HG03039 (cell line): ENCODE measurements at regions not wholly inside any gene's neighbourhood (a gene's known extent, or its start where the extent isn't known, plus 50 kb on each side); places are given as distances from the start of the nearest gene placed in this dataset.

Experiments
- ATAC-seq: cut with Tn5 transposase; IDR thresholded peaks from one replicate; pipeline ENCODE4 v1.9.1; 2021; ENCODE audit warnings: mild to moderate bottlenecking, moderate library complexity; ENCODE audit not compliant: unreplicated experiment

DNA sequence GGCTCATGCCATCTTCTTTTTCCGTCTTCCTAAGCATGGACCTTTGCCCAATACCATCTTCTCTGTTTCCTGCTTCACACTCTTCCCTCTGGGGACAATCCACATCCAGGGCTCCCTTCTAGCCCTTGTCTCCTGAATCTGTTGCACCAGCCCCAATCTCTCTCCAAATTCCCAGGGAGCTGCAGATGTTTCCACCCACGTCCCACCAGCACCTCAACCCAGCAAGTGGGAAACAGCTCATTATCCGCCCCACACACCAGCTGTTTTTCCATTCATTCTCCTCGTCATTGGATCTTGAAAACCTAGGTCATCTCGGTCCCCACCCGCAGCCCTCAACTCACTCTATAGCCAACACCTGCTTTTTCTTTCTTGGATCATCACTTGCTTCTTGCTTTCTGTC, 185.0 kb upstream of the CDYL start:
- no peak for ATAC-seq

DNA sequence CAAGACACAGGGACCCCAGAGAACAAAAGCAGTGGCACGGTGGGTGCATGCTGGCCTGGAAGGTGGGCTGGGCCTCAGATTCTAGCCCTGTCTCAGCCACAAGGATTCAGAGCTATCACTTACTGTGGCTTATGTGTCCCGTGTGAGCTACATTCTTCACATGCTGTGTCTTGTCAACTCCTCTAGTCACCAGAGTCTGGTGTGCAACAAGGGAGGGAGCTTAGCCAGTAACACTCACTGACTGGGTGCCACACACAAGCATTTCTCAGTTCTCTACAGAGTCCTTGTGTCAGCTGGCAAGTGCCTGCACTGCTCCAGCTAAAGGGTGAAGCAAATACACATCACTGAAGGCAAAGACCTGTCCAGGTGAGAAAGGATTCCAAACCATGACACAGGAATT, 186.9 kb upstream of the CDYL start:
- ATAC-seq: no peak

DNA sequence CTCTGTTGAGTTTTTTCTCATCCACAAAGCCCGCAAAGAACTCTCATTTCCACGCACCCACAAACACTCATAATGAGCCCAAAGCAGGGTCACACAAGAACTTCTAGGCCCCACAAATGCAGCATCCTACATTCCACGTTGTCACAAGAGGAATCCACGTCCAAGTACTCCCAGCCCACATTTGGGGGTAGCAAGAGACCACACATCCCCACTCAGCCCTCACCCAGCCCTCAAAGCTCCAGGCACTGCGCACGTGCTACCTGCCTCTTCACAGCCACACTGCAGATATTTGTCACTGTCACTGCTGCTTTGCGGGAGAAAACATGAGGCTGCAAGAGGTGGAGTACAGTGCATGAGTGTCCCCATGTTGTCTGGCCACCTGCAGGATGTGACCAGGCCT, 187.6 kb upstream of the CDYL start:
- ATAC-seq: no peak

DNA sequence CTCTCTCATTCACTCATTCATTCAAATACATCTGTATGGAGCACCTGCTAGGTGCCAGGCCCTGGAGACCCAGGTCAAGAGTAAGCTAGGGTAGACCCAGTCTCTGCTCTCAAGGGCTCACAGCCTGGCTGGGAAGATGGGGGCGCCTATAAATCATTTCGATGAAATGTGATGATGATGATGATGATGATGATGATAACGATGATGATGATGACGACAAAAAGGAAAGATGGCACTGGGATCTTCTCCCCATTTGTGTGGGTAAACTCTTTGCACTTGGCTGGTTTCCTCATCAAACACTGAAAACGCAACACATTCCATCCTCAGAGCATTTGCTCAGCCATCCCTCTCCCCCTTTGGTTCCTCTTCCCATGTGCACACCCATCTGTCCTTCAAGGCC, 188.0 kb upstream of the CDYL start:
- no peak for ATAC-seq

DNA sequence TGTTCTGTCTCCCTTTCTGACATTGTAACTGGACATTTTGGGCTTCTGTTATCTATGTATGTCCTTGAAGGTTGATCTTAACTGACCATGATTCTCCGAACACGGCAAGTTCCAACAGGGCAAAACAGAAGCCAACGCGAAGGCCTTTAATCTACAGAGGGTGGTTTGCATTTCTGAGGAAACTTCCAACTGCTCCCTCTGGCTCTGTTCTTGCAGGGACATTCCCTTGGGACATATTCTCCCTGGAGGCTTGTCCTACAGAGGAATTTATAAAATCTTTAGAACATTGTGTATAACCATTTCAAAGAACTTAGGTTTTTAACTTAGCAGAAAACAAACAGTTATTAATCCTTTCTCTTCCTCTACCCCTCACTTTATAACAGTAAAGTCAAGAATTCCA, 189.0 kb upstream of the CDYL start:
- no peak for ATAC-seq

DNA sequence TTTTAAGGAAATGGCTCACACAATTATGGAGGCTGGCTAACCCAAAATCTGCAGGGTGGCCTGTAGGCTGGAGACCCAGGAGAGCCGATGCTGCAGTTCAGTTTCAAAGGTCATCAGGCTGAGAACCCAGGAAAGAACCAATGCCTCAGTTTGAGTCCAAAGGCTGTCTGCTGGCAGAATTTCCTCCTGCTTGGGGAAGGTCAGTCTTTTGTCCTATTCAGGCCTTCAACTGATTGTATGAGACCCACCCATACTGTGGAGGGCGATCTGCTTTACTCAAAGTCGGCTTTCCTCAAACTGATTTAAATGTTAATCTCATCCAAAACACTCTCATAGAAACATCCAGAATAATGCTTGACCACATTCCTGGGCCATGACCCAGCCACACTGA, 189.7 kb upstream of the CDYL start:
- no peak for ATAC-seq

DNA sequence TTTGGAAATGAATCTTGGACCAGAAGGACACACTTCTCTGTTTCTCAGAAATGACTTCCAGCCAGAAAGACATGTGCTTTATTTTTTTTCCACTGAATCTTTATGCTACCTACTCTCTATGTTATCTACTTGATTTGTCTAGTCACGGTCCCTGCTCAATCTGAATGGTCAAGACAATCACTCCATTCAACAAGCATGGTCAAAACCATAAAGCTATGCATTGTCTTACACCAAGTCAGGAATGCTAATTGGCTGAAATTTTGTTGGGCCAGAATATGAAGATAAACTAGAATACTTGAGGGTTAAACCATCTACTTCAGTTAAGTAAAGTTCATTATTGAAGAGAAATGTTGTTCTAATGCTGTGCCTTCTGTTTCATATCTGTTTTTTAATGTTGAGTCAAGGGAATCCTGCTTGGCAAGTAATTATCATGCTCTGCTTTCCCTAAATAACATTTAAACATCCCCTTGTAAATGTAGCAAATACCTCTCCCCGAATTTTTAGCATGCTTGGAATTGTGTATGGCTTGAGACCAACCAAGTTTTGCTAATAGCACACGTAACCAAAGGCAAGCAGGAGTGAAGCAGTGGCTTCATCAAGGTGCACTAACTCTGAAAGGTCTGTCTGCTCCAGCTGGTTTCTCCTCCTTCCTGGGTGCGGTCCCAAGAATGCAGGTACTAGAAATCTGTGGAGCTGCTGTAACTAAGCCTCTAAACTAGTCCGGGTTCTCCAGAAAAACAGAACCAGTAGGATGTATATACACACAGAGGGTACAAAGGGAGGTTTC, 190.3 kb upstream of the CDYL start:
- ATAC-seq: no peak

DNA sequence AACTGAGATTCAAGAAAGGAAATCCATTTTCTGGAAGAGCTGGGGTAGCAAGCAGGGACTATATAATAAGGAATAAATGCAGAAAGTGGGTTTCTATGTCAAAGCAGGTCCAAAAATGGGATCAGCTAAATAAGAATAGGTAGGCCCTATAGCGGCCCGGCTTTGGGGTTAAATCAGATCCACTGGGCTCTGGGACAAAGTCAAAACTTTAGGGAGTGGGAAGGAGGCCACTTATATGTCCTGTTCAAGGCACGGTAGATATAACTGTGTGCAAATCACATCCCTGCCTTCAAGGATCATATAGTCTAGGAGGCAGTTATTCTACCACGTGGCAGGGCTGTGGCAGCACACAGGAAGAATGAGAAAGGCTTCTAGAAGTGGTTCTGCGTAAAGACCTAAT, 191.4 kb upstream of the CDYL start:
- no peak for ATAC-seq

DNA sequence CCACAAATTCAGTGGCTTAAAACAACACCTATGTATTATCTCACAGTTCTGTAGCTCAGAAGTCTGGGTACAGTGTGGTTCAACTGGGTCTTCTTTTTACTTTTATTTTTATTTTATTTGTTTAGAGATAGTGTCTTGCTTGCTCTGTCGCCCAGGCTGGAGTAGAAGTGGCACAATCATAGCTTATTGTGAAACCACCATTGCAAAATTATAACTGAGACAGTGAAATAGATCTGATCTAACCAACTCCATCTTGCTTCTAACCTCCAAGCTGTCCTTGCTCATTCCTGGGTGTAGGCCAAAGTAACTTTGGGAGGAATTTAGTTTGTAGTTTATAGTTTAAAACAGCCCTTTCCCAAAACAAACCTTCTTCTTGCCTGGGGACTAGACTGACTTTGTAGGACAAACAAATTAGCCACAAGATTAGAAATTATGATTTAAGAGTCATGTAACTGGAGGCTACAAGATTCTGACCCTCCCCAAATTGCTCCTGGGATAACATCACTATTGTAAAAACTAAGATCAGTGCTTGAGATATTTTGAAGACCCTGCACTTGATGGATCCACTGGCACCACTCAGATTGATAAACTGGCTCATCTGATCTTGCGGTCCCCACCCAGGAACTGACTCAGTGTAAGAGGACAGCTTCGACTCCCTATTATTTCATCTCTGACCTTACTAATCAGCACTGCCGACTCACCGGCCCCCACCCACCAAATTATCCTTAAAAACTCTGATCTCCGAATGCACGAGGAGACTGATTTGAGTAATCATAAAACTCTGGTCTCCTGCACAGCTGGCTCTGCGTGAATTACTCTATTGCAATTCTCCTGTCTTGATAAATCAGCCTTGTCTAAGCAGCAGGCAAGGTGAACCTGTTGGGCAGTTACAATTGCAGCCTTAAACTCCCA, 193.4 kb upstream of the CDYL start:
- no peak for ATAC-seq

DNA sequence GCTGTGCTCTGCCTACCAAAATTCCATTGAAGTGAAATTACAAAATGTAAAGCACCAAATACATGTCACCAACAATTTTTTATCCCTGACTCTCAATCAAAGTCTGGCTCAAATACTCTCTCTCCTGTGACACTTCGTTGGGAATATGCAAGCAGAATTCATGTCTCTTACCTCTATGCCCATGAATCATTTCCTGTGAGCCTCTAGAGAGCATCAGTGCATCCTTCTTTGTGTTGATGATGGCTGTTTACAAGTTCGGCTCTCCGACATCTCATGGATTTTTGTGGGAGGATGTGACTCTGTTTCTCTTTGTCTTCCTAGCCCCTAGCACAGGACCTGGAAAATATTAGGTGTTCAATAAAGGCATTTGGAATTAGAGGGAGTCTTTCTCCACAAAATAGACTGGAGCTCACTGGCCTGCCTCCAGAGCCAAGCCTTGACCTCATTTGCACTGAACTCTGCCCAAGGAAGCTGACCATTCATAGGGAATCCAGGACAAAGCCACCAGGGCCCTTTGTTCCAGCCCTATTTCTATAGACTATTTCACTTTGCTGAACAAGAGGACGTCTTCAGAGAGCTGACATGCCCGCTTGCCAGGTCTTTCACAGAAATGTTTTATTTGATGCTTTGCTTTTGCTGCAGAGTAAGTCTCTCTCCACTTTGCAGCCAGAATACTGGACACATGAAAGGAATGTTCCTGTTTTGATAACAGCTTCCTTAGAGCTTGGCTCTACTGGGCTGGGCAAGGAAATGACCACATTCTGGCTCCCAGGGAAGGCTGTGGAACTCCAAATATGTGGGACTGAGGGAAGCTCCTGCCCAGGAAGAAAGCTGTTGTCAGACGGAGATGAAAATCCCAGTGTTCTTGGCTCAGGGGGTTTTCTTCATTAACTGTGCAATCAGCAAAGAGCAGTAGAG, 194.5 kb upstream of the CDYL start:
- ATAC-seq: no peak

DNA sequence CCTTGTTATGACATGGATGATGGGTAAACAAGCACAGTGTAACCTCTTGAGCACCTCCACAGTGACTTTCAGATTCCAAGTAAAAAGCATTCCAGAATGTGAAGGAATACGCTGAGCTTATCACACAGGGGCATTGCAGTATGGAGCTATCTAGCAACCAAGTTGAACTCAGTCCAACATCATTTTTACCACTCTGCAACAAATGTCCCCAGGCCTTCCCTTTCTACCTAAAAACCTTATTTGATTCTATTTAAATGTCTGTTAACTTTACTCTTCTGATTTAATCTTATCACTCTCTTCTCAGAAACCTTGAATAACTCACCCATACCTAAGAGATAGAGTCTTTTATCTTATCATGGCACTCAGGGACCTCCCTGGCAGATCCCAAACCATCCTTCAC, 195.8 kb upstream of the CDYL start:
- no peak for ATAC-seq

DNA sequence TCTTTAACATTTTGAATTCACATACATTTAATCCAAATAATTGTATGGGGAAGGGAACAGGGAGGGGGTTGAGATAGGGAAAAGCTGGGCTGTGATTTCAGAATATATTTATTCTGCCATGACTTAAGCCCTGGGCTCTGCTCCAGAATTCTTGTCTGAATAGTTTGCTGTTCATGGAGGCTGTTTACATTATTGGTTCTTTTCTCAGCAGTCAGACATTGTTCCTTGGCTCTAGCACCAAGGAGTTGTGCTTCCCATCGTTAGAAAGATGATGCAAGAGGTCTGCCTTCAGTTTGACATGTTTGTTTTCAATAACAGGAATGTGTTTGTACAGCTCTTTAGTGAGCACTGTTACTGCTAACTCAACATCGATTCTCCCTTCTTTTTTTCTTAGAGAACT, 198.8 kb upstream of the CDYL start:
- no peak for ATAC-seq

DNA sequence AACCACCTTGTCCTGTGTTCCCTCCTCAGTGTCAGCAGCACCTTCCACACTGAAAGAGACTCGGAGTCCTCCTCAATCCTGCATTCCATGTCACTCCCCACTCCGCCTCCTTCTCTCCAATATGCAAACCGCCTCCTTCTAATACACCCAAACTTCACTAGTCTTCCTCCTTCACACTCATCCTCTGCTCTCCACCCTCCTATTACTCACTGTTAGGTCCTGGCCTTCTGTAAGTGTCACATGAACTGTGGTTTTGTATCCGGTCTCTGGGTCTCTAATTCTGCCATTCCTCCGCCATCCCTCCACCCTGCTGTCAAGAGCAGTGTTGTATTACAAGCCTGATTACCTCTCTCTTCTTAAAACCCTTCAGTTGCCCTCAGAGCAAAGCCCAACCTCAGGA, 200.5 kb upstream of the CDYL start:
- ATAC-seq: no peak

DNA sequence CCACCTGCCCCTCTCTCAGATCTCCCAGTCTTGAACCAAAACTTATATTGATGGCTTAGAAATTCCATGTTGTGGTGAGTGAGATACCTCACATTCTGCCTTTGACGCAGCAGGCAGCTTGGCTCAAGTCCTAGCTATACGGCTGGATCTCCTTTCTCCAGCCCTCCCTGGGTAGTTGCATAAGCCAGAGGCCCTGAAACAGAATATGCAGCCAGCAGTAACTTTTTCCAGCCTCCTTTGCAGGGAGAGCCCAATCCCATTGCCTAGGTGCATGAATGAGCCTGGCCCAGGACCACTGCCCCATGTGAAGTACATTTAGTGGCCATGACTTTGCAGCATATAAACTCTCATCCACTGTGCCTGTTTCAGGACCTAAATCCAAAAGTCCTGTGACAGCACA, 202.2 kb upstream of the CDYL start:
- no peak for ATAC-seq

DNA sequence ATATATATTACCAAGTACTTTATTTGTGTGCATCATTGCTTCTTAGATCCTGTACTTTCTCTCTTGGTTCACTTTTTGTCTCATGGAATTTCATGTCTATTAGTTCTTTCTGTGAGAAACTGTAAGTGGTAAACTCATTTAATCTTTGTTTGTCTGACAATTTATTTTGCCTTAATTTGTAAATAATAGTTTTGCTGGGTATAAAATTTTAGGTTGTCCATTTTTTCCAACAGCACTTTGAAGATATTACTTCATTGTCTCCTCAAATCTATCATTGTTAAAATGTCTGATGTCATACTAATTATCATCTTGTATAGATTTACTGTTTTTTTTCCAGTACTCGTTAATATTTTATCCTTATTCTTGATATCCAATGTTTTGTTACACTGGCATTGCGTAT, 205.2 kb upstream of the CDYL start:
- ATAC-seq: no peak

DNA sequence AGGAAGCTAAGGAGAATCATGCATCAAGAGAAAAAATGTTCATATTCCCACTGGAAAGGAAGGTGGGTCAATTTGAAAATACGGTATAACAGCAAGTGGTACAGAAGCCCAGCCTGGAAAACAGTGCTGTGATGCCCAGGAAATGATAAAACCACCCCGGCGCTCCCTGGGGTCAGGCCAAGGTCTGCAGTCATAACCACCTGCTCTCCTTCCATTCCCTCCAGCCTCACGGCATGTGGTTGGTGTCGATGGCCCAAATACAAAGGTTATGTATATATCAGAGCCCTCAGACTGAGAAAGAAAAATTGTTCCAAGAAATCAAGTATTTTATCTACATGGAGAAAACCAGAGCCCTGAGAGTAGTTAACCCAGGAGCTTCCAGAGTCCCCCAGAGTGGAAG, 208.1 kb upstream of the CDYL start:
- ATAC-seq: no peak

DNA sequence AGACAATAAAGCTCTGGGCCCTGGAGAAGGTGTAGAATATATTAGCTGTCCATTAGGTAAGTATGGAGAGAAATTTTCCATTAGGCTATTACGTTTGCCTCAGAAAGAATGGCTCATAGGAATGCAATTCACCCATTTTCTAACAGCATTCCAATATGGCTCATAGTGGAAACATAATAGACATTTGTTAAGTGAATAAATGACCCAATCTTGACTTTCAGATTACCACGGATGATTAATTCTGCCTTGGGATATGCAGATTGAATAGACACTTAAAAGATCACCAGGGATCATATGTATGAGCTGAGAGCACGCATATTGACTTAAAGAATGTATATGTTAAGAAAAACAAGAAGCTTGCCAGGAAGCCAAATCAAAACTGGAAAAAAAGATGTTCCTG, 209.1 kb upstream of the CDYL start:
- no peak for ATAC-seq

DNA sequence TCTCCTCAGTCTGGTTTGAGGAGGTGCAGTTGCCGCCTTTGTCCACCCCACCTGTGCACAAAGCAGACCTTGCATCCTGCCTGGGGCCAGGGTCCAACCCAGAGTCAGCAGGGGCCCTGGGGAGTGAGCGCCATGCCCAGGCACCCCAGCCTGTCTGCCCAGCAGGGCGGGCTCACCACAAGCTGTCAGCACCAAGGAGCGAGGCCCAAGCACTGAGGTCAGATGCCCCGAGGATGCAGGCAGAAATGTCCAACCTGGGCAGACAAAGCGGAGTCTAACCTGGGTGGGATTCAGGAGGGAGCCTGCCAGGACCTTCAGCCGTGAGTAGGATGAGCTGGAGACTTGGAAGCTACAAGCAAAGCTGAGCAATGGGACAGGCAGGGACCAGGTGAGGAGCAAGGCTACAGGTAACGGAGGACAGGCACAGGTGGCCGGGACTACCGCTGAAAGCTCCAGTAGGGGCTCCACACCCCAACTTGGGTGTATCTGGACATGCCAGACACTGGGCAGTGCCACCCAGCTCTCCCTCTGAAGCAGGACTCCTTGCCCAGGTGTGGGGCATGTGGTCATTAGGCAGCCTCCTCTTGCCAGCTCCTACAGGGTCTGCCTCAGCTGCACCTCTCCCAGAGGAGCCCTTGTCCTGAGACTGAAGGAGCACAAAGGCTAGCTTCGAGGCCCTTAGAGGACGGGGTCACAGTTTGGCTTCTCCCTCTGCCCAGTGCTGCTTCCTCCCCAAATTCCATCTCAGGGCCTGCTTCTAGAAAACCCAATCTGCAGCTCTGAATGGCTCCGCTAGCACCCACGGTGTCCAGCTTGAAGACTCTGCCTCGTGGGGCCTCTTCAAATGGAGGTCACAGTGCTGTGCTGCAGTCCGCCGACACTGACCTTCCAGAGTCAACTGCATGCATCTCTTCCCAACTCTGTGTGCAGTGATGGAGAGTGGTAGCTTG, 210.6 kb upstream of the CDYL start:
- no peak for ATAC-seq

DNA sequence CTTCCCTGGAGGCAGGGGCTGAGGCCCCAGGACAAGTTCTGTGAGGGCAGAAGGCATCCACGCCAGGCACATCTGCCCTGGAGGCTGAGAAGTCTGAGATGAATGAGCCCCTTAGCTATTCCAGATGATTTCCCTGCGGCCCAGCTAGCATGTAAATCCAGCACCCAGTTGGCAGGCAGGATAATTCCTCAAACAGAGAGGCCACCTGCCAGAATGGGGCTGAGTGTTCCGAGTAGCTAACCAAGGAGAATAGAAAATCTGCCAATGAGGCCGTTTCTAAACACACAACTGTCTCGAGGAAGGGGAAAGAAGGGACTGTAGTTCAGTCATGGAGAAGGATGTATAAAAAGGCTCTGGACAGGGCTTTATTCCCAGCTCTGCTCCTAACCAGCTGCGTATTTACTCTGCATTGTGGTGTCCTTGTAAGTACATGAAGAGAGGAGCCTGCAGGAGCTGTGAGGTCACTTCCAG, 211.4 kb upstream of the CDYL start:
- no peak for ATAC-seq

DNA sequence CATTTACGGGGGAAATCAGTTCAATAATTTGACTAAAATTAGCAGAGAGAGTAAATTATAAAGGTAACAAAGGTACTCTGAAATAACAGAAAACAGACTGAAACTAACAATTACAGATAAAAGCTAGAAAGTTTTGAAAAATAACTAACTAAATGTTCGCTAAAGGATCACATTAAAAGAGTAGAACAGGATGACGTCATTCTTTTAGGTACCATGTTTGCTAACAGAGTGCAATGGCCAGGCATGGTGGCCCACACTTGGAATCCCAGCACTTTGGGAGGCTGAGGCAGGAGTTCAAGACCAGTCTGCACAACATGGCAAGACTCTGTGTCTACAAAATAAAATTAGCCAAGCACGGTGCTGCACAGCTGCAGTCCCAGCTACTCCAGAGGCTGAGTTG, 212.3 kb upstream of the CDYL start:
- no peak for ATAC-seq
